GM23338 (cell line): ENCODE measurements at regions not wholly inside any gene's neighbourhood (a gene's known extent, or its start where the extent isn't known, plus 50 kb on each side); places are given as distances from the start of the nearest gene placed in this dataset.

Source experiments
- EZH2 ChIP-seq: fragments of 200-600 bp; sonication (generic); IDR thresholded peaks from one replicate; pipeline ENCODE4 v1.8.0; 2017; ENCODE audit warnings: antibody characterized with exemption, mild to moderate bottlenecking, low read depth; ENCODE audit not compliant: unreplicated experiment
- EZH2phosphoT487 ChIP-seq: fragments of 200-600 bp; sonication (generic); IDR thresholded peaks from one replicate; pipeline ENCODE4 v1.8.1; 2018; ENCODE audit warnings: antibody characterized with exemption; ENCODE audit not compliant: unreplicated experiment
- POLR2AphosphoS5 ChIP-seq: IDR thresholded peaks from 2 replicates; pipeline ENCODE4 v1.6.1; 2016; ENCODE audit warnings: antibody characterized with exemption, low read depth
- ZNF114 ChIP-seq: fragments of 250-450 bp; sonication (Bioruptor Pico); IDR thresholded peaks from 2 replicates; pipeline ENCODE4 v1.5.0; 2020; ENCODE audit warnings: mild to moderate bottlenecking, moderate library complexity
- TF ChIP-seq, protein P1 (sequence below), 2 experiments: fragments of 200-600 bp in 1 of 2; sonication (generic) in 1 of 2; conservative IDR thresholded peaks; 2 replicates each; pipeline versions ENCODE4 v1.5.1 to v1.6.1; 2016 to 2017; ENCODE audit warnings: antibody characterized with exemption in 2 of 2, low read depth in 2 of 2, mild to moderate bottlenecking in 2 of 2, moderate library complexity in 1 of 2
- TF ChIP-seq, protein P2 (sequence below): IDR thresholded peaks from one replicate; pipeline ENCODE4 v1.6.1; 2018; ENCODE audit warnings: antibody characterized with exemption; ENCODE audit not compliant: unreplicated experiment
- TF ChIP-seq, protein P3 (sequence below): fragments of 250-450 bp; sonication (Bioruptor Pico); IDR thresholded peaks from 2 replicates; pipeline ENCODE4 v1.5.0; 2020; ENCODE audit warnings: mild to moderate bottlenecking, moderate library complexity

DNA sequence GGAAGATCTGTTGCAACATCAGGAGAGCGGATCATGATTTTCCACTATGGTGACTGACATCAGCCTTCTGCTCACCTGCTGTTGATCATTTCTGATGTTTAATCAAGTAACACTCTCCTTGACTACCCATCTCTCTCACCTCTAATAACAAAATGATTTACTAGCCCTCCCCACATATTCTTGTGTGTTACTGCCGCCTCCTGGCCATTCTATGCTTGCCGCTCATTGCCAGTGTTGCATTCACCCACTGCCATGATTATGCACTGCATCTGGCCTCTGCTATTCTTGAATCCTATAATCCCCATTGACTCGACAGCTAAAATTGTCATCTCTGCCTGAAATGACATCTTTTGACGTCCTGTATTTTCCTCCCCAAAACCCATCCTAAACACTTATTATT, 113.8 kb downstream of the RERGL start:
- TF ChIP-seq, protein P1, sequence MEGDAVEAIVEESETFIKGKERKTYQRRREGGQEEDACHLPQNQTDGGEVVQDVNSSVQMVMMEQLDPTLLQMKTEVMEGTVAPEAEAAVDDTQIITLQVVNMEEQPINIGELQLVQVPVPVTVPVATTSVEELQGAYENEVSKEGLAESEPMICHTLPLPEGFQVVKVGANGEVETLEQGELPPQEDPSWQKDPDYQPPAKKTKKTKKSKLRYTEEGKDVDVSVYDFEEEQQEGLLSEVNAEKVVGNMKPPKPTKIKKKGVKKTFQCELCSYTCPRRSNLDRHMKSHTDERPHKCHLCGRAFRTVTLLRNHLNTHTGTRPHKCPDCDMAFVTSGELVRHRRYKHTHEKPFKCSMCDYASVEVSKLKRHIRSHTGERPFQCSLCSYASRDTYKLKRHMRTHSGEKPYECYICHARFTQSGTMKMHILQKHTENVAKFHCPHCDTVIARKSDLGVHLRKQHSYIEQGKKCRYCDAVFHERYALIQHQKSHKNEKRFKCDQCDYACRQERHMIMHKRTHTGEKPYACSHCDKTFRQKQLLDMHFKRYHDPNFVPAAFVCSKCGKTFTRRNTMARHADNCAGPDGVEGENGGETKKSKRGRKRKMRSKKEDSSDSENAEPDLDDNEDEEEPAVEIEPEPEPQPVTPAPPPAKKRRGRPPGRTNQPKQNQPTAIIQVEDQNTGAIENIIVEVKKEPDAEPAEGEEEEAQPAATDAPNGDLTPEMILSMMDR (conservative IDR thresholded peaks at IDR 0.05; ENCODE audit: low read depth in 2 of 2) = peak; percentile 83 to 95
- TF ChIP-seq EZH2 (no peak), EZH2phosphoT487 (no peak), ZNF114 (no peak), POLR2AphosphoS5 (no peak)
- TF ChIP-seq, protein P2, sequence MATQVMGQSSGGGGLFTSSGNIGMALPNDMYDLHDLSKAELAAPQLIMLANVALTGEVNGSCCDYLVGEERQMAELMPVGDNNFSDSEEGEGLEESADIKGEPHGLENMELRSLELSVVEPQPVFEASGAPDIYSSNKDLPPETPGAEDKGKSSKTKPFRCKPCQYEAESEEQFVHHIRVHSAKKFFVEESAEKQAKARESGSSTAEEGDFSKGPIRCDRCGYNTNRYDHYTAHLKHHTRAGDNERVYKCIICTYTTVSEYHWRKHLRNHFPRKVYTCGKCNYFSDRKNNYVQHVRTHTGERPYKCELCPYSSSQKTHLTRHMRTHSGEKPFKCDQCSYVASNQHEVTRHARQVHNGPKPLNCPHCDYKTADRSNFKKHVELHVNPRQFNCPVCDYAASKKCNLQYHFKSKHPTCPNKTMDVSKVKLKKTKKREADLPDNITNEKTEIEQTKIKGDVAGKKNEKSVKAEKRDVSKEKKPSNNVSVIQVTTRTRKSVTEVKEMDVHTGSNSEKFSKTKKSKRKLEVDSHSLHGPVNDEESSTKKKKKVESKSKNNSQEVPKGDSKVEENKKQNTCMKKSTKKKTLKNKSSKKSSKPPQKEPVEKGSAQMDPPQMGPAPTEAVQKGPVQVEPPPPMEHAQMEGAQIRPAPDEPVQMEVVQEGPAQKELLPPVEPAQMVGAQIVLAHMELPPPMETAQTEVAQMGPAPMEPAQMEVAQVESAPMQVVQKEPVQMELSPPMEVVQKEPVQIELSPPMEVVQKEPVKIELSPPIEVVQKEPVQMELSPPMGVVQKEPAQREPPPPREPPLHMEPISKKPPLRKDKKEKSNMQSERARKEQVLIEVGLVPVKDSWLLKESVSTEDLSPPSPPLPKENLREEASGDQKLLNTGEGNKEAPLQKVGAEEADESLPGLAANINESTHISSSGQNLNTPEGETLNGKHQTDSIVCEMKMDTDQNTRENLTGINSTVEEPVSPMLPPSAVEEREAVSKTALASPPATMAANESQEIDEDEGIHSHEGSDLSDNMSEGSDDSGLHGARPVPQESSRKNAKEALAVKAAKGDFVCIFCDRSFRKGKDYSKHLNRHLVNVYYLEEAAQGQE = no peak
- TF ChIP-seq, protein P3, sequence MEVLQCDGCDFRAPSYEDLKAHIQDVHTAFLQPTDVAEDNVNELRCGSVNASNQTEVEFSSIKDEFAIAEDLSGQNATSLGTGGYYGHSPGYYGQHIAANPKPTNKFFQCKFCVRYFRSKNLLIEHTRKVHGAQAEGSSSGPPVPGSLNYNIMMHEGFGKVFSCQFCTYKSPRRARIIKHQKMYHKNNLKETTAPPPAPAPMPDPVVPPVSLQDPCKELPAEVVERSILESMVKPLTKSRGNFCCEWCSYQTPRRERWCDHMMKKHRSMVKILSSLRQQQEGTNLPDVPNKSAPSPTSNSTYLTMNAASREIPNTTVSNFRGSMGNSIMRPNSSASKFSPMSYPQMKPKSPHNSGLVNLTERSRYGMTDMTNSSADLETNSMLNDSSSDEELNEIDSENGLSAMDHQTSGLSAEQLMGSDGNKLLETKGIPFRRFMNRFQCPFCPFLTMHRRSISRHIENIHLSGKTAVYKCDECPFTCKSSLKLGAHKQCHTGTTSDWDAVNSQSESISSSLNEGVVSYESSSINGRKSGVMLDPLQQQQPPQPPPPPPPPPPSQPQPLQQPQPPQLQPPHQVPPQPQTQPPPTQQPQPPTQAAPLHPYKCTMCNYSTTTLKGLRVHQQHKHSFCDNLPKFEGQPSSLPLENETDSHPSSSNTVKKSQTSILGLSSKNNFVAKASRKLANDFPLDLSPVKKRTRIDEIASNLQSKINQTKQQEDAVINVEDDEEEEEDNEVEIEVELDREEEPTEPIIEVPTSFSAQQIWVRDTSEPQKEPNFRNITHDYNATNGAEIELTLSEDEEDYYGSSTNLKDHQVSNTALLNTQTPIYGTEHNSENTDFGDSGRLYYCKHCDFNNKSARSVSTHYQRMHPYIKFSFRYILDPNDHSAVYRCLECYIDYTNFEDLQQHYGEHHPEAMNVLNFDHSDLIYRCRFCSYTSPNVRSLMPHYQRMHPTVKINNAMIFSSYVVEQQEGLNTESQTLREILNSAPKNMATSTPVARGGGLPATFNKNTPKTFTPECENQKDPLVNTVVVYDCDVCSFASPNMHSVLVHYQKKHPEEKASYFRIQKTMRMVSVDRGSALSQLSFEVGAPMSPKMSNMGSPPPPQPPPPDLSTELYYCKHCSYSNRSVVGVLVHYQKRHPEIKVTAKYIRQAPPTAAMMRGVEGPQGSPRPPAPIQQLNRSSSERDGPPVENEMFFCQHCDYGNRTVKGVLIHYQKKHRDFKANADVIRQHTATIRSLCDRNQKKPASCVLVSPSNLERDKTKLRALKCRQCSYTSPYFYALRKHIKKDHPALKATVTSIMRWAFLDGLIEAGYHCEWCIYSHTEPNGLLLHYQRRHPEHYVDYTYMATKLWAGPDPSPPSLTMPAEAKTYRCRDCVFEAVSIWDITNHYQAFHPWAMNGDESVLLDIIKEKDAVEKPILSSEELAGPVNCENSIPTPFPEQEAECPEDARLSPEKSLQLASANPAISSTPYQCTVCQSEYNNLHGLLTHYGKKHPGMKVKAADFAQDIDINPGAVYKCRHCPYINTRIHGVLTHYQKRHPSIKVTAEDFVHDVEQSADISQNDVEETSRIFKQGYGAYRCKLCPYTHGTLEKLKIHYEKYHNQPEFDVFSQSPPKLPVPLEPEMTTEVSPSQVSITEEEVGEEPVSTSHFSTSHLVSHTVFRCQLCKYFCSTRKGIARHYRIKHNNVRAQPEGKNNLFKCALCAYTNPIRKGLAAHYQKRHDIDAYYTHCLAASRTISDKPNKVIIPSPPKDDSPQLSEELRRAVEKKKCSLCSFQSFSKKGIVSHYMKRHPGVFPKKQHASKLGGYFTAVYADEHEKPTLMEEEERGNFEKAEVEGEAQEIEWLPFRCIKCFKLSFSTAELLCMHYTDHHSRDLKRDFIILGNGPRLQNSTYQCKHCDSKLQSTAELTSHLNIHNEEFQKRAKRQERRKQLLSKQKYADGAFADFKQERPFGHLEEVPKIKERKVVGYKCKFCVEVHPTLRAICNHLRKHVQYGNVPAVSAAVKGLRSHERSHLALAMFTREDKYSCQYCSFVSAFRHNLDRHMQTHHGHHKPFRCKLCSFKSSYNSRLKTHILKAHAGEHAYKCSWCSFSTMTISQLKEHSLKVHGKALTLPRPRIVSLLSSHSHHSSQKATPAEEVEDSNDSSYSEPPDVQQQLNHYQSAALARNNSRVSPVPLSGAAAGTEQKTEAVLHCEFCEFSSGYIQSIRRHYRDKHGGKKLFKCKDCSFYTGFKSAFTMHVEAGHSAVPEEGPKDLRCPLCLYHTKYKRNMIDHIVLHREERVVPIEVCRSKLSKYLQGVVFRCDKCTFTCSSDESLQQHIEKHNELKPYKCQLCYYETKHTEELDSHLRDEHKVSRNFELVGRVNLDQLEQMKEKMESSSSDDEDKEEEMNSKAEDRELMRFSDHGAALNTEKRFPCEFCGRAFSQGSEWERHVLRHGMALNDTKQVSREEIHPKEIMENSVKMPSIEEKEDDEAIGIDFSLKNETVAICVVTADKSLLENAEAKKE (CRISPR knock-in tag) = no peak
